ENCODE measurements at regions not wholly inside any gene's neighbourhood (a gene's known extent, or its start where the extent isn't known, plus 50 kb on each side); places are given as distances from the start of the nearest gene placed in this dataset.

DNA sequence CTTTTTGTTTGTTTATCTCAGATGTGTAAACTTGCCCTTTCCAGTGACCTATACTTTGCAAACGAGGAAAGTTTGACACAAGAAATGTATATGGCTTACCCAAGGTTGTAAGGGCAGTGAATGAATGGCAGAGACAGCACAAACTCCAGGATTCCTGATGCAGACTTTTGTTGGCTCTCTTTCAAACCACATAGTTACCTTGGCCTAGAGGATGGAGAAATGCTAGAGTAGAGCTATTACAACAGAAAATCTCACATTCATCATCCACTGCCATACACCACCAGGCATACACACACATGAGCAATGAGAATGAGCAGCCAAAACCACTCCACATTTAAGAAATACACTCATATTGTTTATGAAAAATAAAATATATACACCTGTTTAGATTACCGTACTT lies 387.0 kb downstream of the TLR4 start:
- Histone ChIP-seq H3K4me1 (ENCODE audit: control insufficient read depth, extremely low read depth, insufficient read depth, low read length) (no peaks in the 10 kb centered on the region), H3K9me1 (ENCODE audit: control insufficient read depth, extremely low read depth, insufficient read depth, low read length) (no peaks in the 10 kb centered on the region), H3K27ac (ENCODE audit: control insufficient read depth, insufficient read depth, low read length) (no peak overlapping the region), H3K9ac (ENCODE audit: control insufficient read depth, extremely low read depth, insufficient read depth, low read length) (no peak overlapping the region), H2AFZ (ENCODE audit: control insufficient read depth, low read length) (no peak overlapping the region), H3K9me3 (ENCODE audit: control insufficient read depth, low read depth, low read length) (no peaks in the 10 kb centered on the region), H3K27me3 (ENCODE audit: control insufficient read depth, extremely low read depth, insufficient read depth, low read length) (no peaks in the 10 kb centered on the region), H4K20me1 (ENCODE audit: control insufficient read depth, extremely low read depth, insufficient read depth, low read length) (no peaks in the 10 kb centered on the region), H3K36me3 (ENCODE audit: control insufficient read depth in 2 of 2, extremely low read depth in 1 of 2, insufficient read depth in 2 of 2, low read length in 2 of 2) (no peaks in the 10 kb centered on the region), H3K4me2 (ENCODE audit: control insufficient read depth, extremely low read depth, insufficient read depth, low read depth, low read length) (no peak overlapping the region), H3K4me3 (ENCODE audit: control insufficient read depth in 2 of 3, extremely low read depth in 1 of 3, insufficient read depth in 2 of 3, low read depth in 1 of 3, low read length in 3 of 3) (no peak overlapping the region), H3K79me2 (ENCODE audit: control insufficient read depth, insufficient read depth, low read length) (no peaks in the 10 kb centered on the region)
- dilution Hi-C loops (cut with MboI; ENCODE audit: extremely low pct_ligation_motif_present, low sequenced_read_pairs) = no loop called here
- FAIRE-seq = no peak
- no peak for DNase-seq (ENCODE audit: low read depth, low spot score)
- TF ChIP-seq EZH2 (IDR thresholded peaks at IDR 0.05; ENCODE audit: low read length) (no peak), CTCF (optimal IDR thresholded peaks at IDR 0.05 in 1 of 3, IDR thresholded peaks at IDR 0.05 in 1 of 3, conservative IDR thresholded peaks at IDR 0.05 in 1 of 3; ENCODE audit: extremely low read depth in 1 of 3, insufficient read depth in 2 of 3, low read length in 3 of 3) (no peak)

- Histone ChIP-seq H2AFZ (ENCODE audit: control insufficient read depth, low read length) (no peak overlapping the region), H3K36me3 (ENCODE audit: control insufficient read depth in 2 of 2, extremely low read depth in 1 of 2, insufficient read depth in 2 of 2, low read length in 2 of 2) (no peaks in the 10 kb centered on the region), H3K4me2 (ENCODE audit: control insufficient read depth, extremely low read depth, insufficient read depth, low read depth, low read length) (no peak overlapping the region), H3K4me3 (ENCODE audit: control insufficient read depth in 2 of 3, extremely low read depth in 1 of 3, insufficient read depth in 2 of 3, low read depth in 1 of 3, low read length in 3 of 3) (no peak overlapping the region), H3K27ac (ENCODE audit: control insufficient read depth, insufficient read depth, low read length) (no peak overlapping the region), H3K27me3 (ENCODE audit: control insufficient read depth, extremely low read depth, insufficient read depth, low read length) (no peaks in the 10 kb centered on the region), H3K9me3 (ENCODE audit: control insufficient read depth, low read depth, low read length) (no peaks in the 10 kb centered on the region), H3K9me1 (ENCODE audit: control insufficient read depth, extremely low read depth, insufficient read depth, low read length) (no peaks in the 10 kb centered on the region), H3K79me2 (ENCODE audit: control insufficient read depth, insufficient read depth, low read length) (no peaks in the 10 kb centered on the region), H3K9ac (ENCODE audit: control insufficient read depth, extremely low read depth, insufficient read depth, low read length) (no peak overlapping the region), H3K4me1 (ENCODE audit: control insufficient read depth, extremely low read depth, insufficient read depth, low read length) (no peaks in the 10 kb centered on the region), H4K20me1 (ENCODE audit: control insufficient read depth, extremely low read depth, insufficient read depth, low read length) (no peaks in the 10 kb centered on the region)
- no peak for FAIRE-seq
- no peak for DNase-seq (ENCODE audit: low read depth, low spot score)
- TF ChIP-seq CTCF (optimal IDR thresholded peaks at IDR 0.05 in 1 of 3, IDR thresholded peaks at IDR 0.05 in 1 of 3, conservative IDR thresholded peaks at IDR 0.05 in 1 of 3; ENCODE audit: extremely low read depth in 1 of 3, insufficient read depth in 2 of 3, low read length in 3 of 3) (no peak), EZH2 (IDR thresholded peaks at IDR 0.05; ENCODE audit: low read length) (no peak)
- dilution Hi-C loops (cut with MboI; ENCODE audit: extremely low pct_ligation_motif_present, low sequenced_read_pairs) = no loop called here
Observed at GRCh38 chr9:118091711-118092500, 387.7 kb downstream of the TLR4 start.
